ENCODE measurements at regions not wholly inside any gene's neighbourhood (a gene's known extent, or its start where the extent isn't known, plus 50 kb on each side); places are given as distances from the start of the nearest gene placed in this dataset.

GRCh38 chr18:46352520-46353250 is 248.5 kb downstream of the HAUS1 start:
- TF ChIP-seq EZH2phosphoT487 (IDR thresholded peaks at IDR 0.05; ENCODE audit: insufficient read depth, low read depth) (no peak), EZH2 (IDR thresholded peaks at IDR 0.05; ENCODE audit: insufficient read depth, poor library complexity, severe bottlenecking) (no peak)
